ENCODE measurements at regions not wholly inside any gene's neighbourhood (a gene's known extent, or its start where the extent isn't known, plus 50 kb on each side); places are given as distances from the start of the nearest gene placed in this dataset.
A peak's percentile ranks its signal among the peaks of the same experiment; 100 is the strongest.

GRCh38 chr7:131945313-131945911 lies 389.0 kb upstream of the PODXL start:
- H3K9ac ChIP-seq (ENCODE audit: low read depth, low read length) = no peak overlapping the region
- no peak overlapping the region for H2AK5ac ChIP-seq (ENCODE audit: low read depth, low read length)
- no peaks in the 10 kb centered on the region for H4K20me1 ChIP-seq (ENCODE audit: insufficient read depth, low read length)
- H2BK120ac ChIP-seq (ENCODE audit: low read depth, low read length) = no peak overlapping the region
- ChIA-PET POLR2A (ENCODE audit: unreplicated experiment) (no interaction called here), CTCF (interaction anchor here (0.5 to 1.3 kb wide), 8 partner anchors 39 to 1424 kb away, joined by 3 to 4 read pairs (median 3); no protein-coding TSS in a partner anchor)
- no peak overlapping the region for H3K14ac ChIP-seq (replicated peaks; ENCODE audit: low read depth, low read length)
- no peak overlapping the region for H3K4me3 ChIP-seq (ENCODE audit: insufficient read depth, low read depth, low read length)
- peak overlapping the region; percentile 64; the same call in 1 of the 2 replicates for H3K4me2 ChIP-seq (ENCODE audit: low read depth, low read length)
- H3K27me3 ChIP-seq (ENCODE audit: control insufficient read depth, insufficient read depth, low read length) = peaks cover 8% of the 10 kb centered on the region
- no peaks in the 10 kb centered on the region for H3K4me1 ChIP-seq (ENCODE audit: control insufficient read depth, insufficient read depth, low read length)
- no peak overlapping the region for H3K56ac ChIP-seq (ENCODE audit: extremely low read depth, insufficient read depth, low read length)
- TF ChIP-seq CTCF (conservative IDR thresholded peaks at IDR 0.05; ENCODE audit: low read depth, low read length) (peak; percentile 77), ELK1 (IDR thresholded peaks at IDR 0.05; ENCODE audit: borderline replicate concordance, low read depth, low read length) (no peak), MXI1 (IDR thresholded peaks at IDR 0.05; ENCODE audit: borderline replicate concordance, low read depth, low read length) (no peak), SMC3 (IDR thresholded peaks at IDR 0.05; ENCODE audit: low read depth, low read length) (peak; percentile 81), RAD21 (IDR thresholded peaks at IDR 0.05; ENCODE audit: low read length) (peak; percentile 83), BHLHE40 (IDR thresholded peaks at IDR 0.05; ENCODE audit: low read depth, low read length) (no peak), MAZ (IDR thresholded peaks at IDR 0.05; ENCODE audit: borderline replicate concordance, low read depth, low read length) (no peak)
- no peak overlapping the region for H4K91ac ChIP-seq (ENCODE audit: insufficient read depth, low read depth, low read length)
- H3K9me1 ChIP-seq (ENCODE audit: insufficient read depth, low read length) = no peaks in the 10 kb centered on the region
- intact Hi-C loops (cut with micrococcal nuclease) = loop anchor here (1.0 to 5.0 kb wide), 6 partner anchors 209 to 635 kb away; no protein-coding TSS in a partner anchor
- H4K5ac ChIP-seq (ENCODE audit: low read depth, low read length) = no peak overlapping the region
- dilution Hi-C loops (cut with HindIII; ENCODE audit: low sequenced_read_pairs, unreplicated experiment) = no loop called here
- H2BK15ac ChIP-seq (ENCODE audit: low read depth, low read length) = no peak overlapping the region
- no peak overlapping the region for H2BK5ac ChIP-seq (ENCODE audit: low read depth, low read length, poor library complexity, severe bottlenecking)
- no peak overlapping the region for H3K23ac ChIP-seq (ENCODE audit: low read depth, low read length)
- H3K18ac ChIP-seq (ENCODE audit: low read depth, low read length) = no peak overlapping the region
- no peak overlapping the region for H4K8ac ChIP-seq (ENCODE audit: low read depth in 2 of 2, low read length in 2 of 2)
- no peaks in the 10 kb centered on the region for H3K36me3 ChIP-seq (ENCODE audit: control insufficient read depth, insufficient read depth, low read length)
- H2BK20ac ChIP-seq (ENCODE audit: low read depth, low read length) = no peak overlapping the region
- H2AK9ac ChIP-seq (replicated peaks; ENCODE audit: low read depth, low read length, poor library complexity) = no peak overlapping the region
- no peaks in the 10 kb centered on the region for H3K79me1 ChIP-seq (ENCODE audit: low read depth in 1 of 2, low read length in 2 of 2)
- peak overlapping the region; percentile 88 for H2AFZ ChIP-seq (replicated peaks; ENCODE audit: low read length, poor library complexity)
- peak; percentile 11 for DNase-seq
- ATAC-seq (ENCODE audit: low read depth) = peak; percentile 96
- H3K9me3 ChIP-seq (ENCODE audit: control insufficient read depth, insufficient read depth, low read length) = no peaks in the 10 kb centered on the region
- in situ Hi-C loops (cut with MboI; ENCODE audit: low sequenced_read_pairs) = no loop called here
- no TSS peak for BruUV-seq (replicated peaks)
- 0% methylated on average over 1 of the region's 39 CpGs; no CpG with 5 or more reads in 1 of the 2 experiments for WGBS, 2 experiments (ENCODE audit: extremely low coverage in 2 of 2, insufficient read length in 1 of 2)
- no peak overlapping the region for H3K27ac ChIP-seq (ENCODE audit: insufficient read depth, low read length)
- no peak overlapping the region for H3K4ac ChIP-seq (ENCODE audit: low read depth, low read length)

Measured in IMR-90 (cell line).